Trophoblast cell (in vitro differentiated cells and primary cell): ENCODE measurements at regions not wholly inside any gene's neighbourhood (a gene's known extent, or its start where the extent isn't known, plus 50 kb on each side); places are given as distances from the start of the nearest gene placed in this dataset.
"Not testable (repeated sequence)": the region's sequence is repeated elsewhere in the genome, so short reads cannot be mapped to it uniquely, and the experiment has no call there.

Experiments used
- DNase-seq, 2 donors: peaks; one replicate each; pipeline ENCODE4 v3.0.0-alpha.2; 2016
- H2AFZ ChIP-seq: 2 replicates; pipeline ENCODE4 v1.6.1; 2013; ENCODE audit warnings: low read length, moderate library complexity, mild to moderate bottlenecking; ENCODE audit not compliant: insufficient read depth, poor library complexity
- H2AK5ac ChIP-seq: 2 replicates; pipeline ENCODE4 v1.6.1; 2013; ENCODE audit warnings: mild to moderate bottlenecking, low read length
- H2BK120ac ChIP-seq: 2 replicates; pipeline ENCODE4 v1.6.1; 2013; ENCODE audit warnings: low read length, mild to moderate bottlenecking, moderate library complexity; ENCODE audit not compliant: insufficient read depth, poor library complexity
- H2BK12ac ChIP-seq: 2 replicates; pipeline ENCODE4 v1.6.1; 2013; ENCODE audit warnings: mild to moderate bottlenecking, low read length, moderate library complexity
- H2BK5ac ChIP-seq: 2 replicates; pipeline ENCODE4 v1.6.1; 2013; ENCODE audit warnings: low read length, low read depth, moderate library complexity, mild to moderate bottlenecking; ENCODE audit not compliant: poor library complexity
- H3K14ac ChIP-seq: 2 replicates; pipeline ENCODE4 v1.6.1; 2013; ENCODE audit warnings: mild to moderate bottlenecking, low read length
- H3K18ac ChIP-seq: 2 replicates; pipeline ENCODE4 v1.6.1; 2013; ENCODE audit warnings: mild to moderate bottlenecking, low read length
- H3K23ac ChIP-seq: 2 replicates; pipeline ENCODE4 v1.6.1; 2013; ENCODE audit warnings: low read length
- H3K27ac ChIP-seq: 2 replicates; pipeline ENCODE4 v1.5.1; 2013; ENCODE audit warnings: low read depth, mild to moderate bottlenecking, inconsistent platforms, low read length, moderate library complexity
- H3K27me3 ChIP-seq: 2 replicates; pipeline ENCODE4 v1.6.1; 2013; ENCODE audit warnings: inconsistent platforms, mild to moderate bottlenecking, low read length, moderate library complexity; ENCODE audit not compliant: insufficient read depth
- H3K36me3 ChIP-seq, 2 experiments: 1 replicate in 1 of 2; 2 replicates in 1 of 2; pipeline ENCODE4 v1.6.1; 2013; ENCODE audit warnings: low read length in 2 of 2, mild to moderate bottlenecking in 2 of 2, moderate library complexity in 1 of 2; ENCODE audit not compliant: insufficient read depth in 2 of 2, control insufficient read depth in 1 of 2
- H3K4ac ChIP-seq: 2 replicates; pipeline ENCODE4 v1.6.1; 2013; ENCODE audit warnings: low read depth, mild to moderate bottlenecking, low read length, moderate library complexity
- H3K4me1 ChIP-seq, 2 experiments: 1 replicate in 1 of 2; 2 replicates in 1 of 2; pipeline ENCODE4 v1.6.1; 2013; ENCODE audit warnings: low read length in 2 of 2, mild to moderate bottlenecking in 2 of 2, moderate library complexity in 1 of 2; ENCODE audit not compliant: insufficient read depth in 2 of 2, control insufficient read depth in 1 of 2
- H3K4me2 ChIP-seq: 2 replicates; pipeline ENCODE4 v1.6.1; 2013; ENCODE audit warnings: inconsistent platforms, mild to moderate bottlenecking, low read length, moderate library complexity
- H3K4me3 ChIP-seq: 2 replicates; pipeline ENCODE4 v1.5.1; 2013; ENCODE audit warnings: mild to moderate bottlenecking, low read depth, low read length, inconsistent platforms
- H3K79me1 ChIP-seq: one replicate; pipeline ENCODE4 v1.6.1; 2013; ENCODE audit warnings: low read length
- H3K79me2 ChIP-seq: 2 replicates; pipeline ENCODE4 v1.6.1; 2013; ENCODE audit warnings: low read length, mild to moderate bottlenecking; ENCODE audit not compliant: control insufficient read depth, insufficient read depth, poor library complexity
- H3K9ac ChIP-seq: 2 replicates; pipeline ENCODE4 v1.6.1; 2013; ENCODE audit warnings: mild to moderate bottlenecking, low read length
- H3K9me3 ChIP-seq: 2 replicates; pipeline ENCODE4 v1.6.1; 2013; ENCODE audit warnings: low read depth, mild to moderate bottlenecking, control low read depth, inconsistent platforms, low read length; ENCODE audit not compliant: insufficient read depth
- H4K12ac ChIP-seq: 2 replicates; pipeline ENCODE4 v1.6.1; 2013; ENCODE audit warnings: low read depth, mild to moderate bottlenecking, low read length, moderate library complexity
- H4K8ac ChIP-seq: 2 replicates; pipeline ENCODE4 v1.6.1; 2013; ENCODE audit warnings: low read depth, mild to moderate bottlenecking, low read length, moderate library complexity
- H4K91ac ChIP-seq: one replicate; pipeline ENCODE4 v1.6.1; 2013; ENCODE audit warnings: low read depth, mild to moderate bottlenecking, low read length, moderate library complexity
- WGBS: extraction: QIAGEN DNeasy Blood & Tissue Kit; methylation state at CpG from one replicate; pipeline ENCODE4 v1.1.7; 2013; ENCODE audit warnings: missing lambda C conversion rate; ENCODE audit not compliant: insufficient read length, insufficient coverage; ENCODE audit errors: extremely low coverage; 5-methylcytosine and 5-hydroxymethylcytosine counted together

DNA sequence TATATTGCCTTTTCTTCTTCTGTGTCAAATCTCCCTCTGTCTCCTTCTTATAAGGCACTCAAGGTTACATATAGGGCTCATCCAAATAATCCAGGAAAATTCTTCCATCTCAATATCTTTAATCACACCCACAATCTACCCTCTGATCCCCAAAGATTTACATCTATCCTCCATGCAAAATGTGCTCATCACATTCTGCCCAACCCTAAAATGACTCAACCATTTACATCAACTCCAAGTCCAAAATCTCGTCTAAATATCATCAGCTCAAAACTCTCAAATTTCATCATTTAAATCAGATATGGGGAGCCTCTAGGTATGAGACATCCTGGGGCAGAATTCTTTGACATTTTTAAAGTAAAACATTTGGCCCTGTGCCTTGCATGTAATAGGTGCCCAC is 1349.8 kb downstream of the SUCLG1 start:
- Histone ChIP-seq H4K91ac (no peak overlapping the region), H3K27me3 (no peaks in the 10 kb centered on the region), H2BK120ac (no peak overlapping the region), H3K4me3 (no peak overlapping the region), H3K9ac (no peak overlapping the region), H3K9me3 (no peaks in the 10 kb centered on the region), H4K12ac (no peak overlapping the region), H3K27ac (no peak overlapping the region), H3K4me2 (no peak overlapping the region), H3K4ac (no peak overlapping the region), H3K79me1 (no peaks in the 10 kb centered on the region), H4K8ac (no peak overlapping the region), H2BK12ac (no peak overlapping the region), H3K4me1 (no peaks in the 10 kb centered on the region), H2BK5ac (no peak overlapping the region), H3K79me2 (no peaks in the 10 kb centered on the region), H3K36me3 (no peaks in the 10 kb centered on the region), H2AFZ (no peak overlapping the region), H3K14ac (no peak overlapping the region), H3K18ac (no peak overlapping the region), H2AK5ac (no peak overlapping the region), H3K23ac (no peak overlapping the region)
- no CpG with 5 or more reads among the region's 1 CpG for WGBS
- DNase-seq, result no peak

DNA sequence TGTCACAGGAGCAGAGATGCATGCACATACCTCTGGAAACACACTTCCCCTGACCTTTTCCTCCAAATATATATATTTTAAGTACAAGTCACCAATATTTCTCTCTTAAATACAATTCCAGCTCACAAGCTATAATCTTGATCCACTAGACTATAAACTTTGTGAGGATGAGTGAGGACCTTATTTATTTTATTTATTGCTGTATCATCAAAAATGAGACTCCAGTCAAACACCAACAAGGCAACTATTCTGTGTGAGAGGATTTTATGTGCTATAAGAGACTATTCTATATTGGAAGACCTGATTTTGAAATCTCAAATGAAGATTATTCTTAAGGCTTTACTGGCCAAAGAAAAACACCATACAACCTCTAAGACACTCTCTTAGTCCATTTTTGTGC is 1352.2 kb downstream of the SUCLG1 start:
- no peak overlapping the region for H2AFZ ChIP-seq
- no peak overlapping the region for H2BK12ac ChIP-seq
- no peak for DNase-seq
- no peaks in the 10 kb centered on the region for H3K4me1 ChIP-seq
- no peak overlapping the region for H3K4me2 ChIP-seq
- H4K12ac ChIP-seq, result no peak overlapping the region
- H3K9me3 ChIP-seq, result no peaks in the 10 kb centered on the region
- no peak overlapping the region for H3K14ac ChIP-seq
- no peak overlapping the region for H2AK5ac ChIP-seq
- H3K27ac ChIP-seq, result no peak overlapping the region
- H4K8ac ChIP-seq, result no peak overlapping the region
- H4K91ac ChIP-seq, result no peak overlapping the region
- H2BK120ac ChIP-seq, result no peak overlapping the region
- no peak overlapping the region for H3K9ac ChIP-seq
- no peaks in the 10 kb centered on the region for H3K27me3 ChIP-seq
- H3K4me3 ChIP-seq, result no peak overlapping the region
- H3K4ac ChIP-seq, result no peak overlapping the region
- no peaks in the 10 kb centered on the region for H3K79me1 ChIP-seq
- H3K23ac ChIP-seq, result no peak overlapping the region
- H3K18ac ChIP-seq, result no peak overlapping the region
- H3K79me2 ChIP-seq, result no peaks in the 10 kb centered on the region
- no peak overlapping the region for H2BK5ac ChIP-seq
- no peaks in the 10 kb centered on the region for H3K36me3 ChIP-seq

DNA sequence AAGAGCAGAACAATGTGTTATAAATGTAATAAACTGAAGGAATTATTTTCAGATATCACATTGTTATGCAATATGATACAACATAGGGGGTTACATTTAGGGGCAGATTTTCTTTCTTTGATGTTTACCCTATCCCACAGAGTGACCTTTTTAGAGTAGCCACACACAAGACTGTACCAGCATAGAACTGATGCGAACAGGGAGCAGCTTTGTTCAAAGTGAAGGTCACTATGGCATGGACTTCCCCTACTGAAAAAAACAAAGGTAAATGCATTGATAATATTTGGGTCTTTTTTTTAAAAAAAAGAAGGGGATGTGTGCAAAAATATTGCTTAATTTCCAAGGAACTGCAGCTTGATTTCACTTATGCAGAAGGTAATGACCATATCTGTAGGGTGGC is 1354.9 kb downstream of the SUCLG1 start:
- no peak overlapping the region for H3K23ac ChIP-seq
- H3K27ac ChIP-seq, result no peak overlapping the region
- no peak overlapping the region for H3K4me2 ChIP-seq
- no peak overlapping the region for H4K8ac ChIP-seq
- H3K27me3 ChIP-seq, result no peaks in the 10 kb centered on the region
- DNase-seq, result no peak
- no peak overlapping the region for H3K18ac ChIP-seq
- H3K79me1 ChIP-seq, result no peaks in the 10 kb centered on the region
- no peaks in the 10 kb centered on the region for H3K36me3 ChIP-seq
- no peak overlapping the region for H3K4me3 ChIP-seq
- H3K4ac ChIP-seq, result no peak overlapping the region
- no CpG with 5 or more reads among the region's 1 CpG for whole genome bisulfite sequencing
- H2BK120ac ChIP-seq, result no peak overlapping the region
- H4K12ac ChIP-seq, result no peak overlapping the region
- no peak overlapping the region for H3K14ac ChIP-seq
- no peak overlapping the region for H3K9ac ChIP-seq
- no peak overlapping the region for H2AK5ac ChIP-seq
- H2BK12ac ChIP-seq, result no peak overlapping the region
- H3K4me1 ChIP-seq, result no peaks in the 10 kb centered on the region
- H2AFZ ChIP-seq, result no peak overlapping the region
- H3K9me3 ChIP-seq, result no peaks in the 10 kb centered on the region
- H4K91ac ChIP-seq, result no peak overlapping the region
- no peaks in the 10 kb centered on the region for H3K79me2 ChIP-seq
- no peak overlapping the region for H2BK5ac ChIP-seq

DNA sequence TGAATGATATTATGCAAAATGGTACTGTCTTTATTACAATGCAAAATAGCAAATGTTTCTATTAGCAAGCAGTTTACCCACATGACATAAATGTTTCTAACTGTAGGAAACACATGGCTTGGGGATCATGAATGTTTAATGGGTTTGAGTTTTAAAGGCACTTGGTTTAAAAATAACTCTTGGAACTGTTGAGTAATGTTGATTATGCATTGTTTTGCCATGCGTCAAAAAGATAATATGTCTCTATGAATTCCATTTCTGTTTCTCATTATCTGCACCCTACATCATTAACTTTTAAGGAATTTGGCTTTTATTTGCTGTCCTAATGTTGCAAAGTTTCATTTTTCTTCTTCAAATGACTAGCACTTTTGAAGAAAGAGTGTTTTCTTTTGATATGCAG is 1355.5 kb downstream of the SUCLG1 start:
- no peak overlapping the region for H3K27ac ChIP-seq
- no peak overlapping the region for H3K9ac ChIP-seq
- no peak overlapping the region for H2BK5ac ChIP-seq
- H3K14ac ChIP-seq, result no peak overlapping the region
- no peak overlapping the region for H3K4me2 ChIP-seq
- no peak overlapping the region for H3K23ac ChIP-seq
- no peaks in the 10 kb centered on the region for H3K4me1 ChIP-seq
- H3K79me1 ChIP-seq, result no peaks in the 10 kb centered on the region
- no CpG with 5 or more reads among the region's 1 CpG for WGBS
- no peak overlapping the region for H3K18ac ChIP-seq
- H3K79me2 ChIP-seq, result no peaks in the 10 kb centered on the region
- H2BK120ac ChIP-seq, result no peak overlapping the region
- H3K27me3 ChIP-seq, result no peaks in the 10 kb centered on the region
- H4K12ac ChIP-seq, result no peak overlapping the region
- H3K4me3 ChIP-seq, result no peak overlapping the region
- no peaks in the 10 kb centered on the region for H3K9me3 ChIP-seq
- no peak overlapping the region for H2AK5ac ChIP-seq
- no peak overlapping the region for H4K91ac ChIP-seq
- no peak overlapping the region for H3K4ac ChIP-seq
- no peak overlapping the region for H2AFZ ChIP-seq
- H4K8ac ChIP-seq, result no peak overlapping the region
- no peak overlapping the region for H2BK12ac ChIP-seq
- H3K36me3 ChIP-seq, result no peaks in the 10 kb centered on the region
- peak in 1 of 2 donors; percentile 70 for DNase-seq

DNA sequence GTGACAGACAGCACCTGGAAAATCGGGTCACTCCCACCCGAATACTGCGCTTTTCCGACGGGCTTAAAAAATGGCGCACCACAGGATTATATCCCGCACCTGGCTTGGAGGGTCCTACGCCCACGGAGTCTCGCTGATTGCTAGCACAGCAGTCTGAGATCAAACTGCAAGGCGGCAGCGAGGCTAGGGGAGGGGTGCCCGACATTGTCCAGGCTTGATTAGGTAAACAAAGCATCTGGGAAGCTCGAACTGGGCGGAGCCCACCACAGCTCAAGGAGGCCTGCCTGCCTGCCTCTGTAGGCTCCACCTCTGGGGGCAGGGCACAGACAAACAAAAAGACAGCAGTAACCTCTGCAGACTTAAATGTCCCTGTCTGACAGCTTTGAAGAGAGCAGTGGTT is 1370.0 kb downstream of the SUCLG1 start:
- H3K27ac ChIP-seq, H4K12ac ChIP-seq, H2AFZ ChIP-seq, H3K4me3 ChIP-seq, H3K18ac ChIP-seq, H3K79me1 ChIP-seq, H3K36me3 ChIP-seq, H3K4ac ChIP-seq, DNase-seq, H3K9me3 ChIP-seq, H3K14ac ChIP-seq, H3K4me2 ChIP-seq, H3K79me2 ChIP-seq, H2AK5ac ChIP-seq, H4K91ac ChIP-seq, H4K8ac ChIP-seq, H3K27me3 ChIP-seq, H3K4me1 ChIP-seq, H2BK5ac ChIP-seq, H3K23ac ChIP-seq, H2BK120ac ChIP-seq, H2BK12ac ChIP-seq, H3K9ac ChIP-seq: not testable (repeated sequence)
- no CpG with 5 or more reads among the region's 15 CpGs for WGBS
